Brain pericyte (primary cell): ENCODE measurements at regions not wholly inside any gene's neighbourhood (a gene's known extent, or its start where the extent isn't known, plus 50 kb on each side); places are given as distances from the start of the nearest gene placed in this dataset.

Source experiments
- DNase-seq: peaks from one replicate; pipeline ENCODE4 v3.0.0-alpha.2; 2012; ENCODE audit warnings: low read depth, low spot score

- no peak for DNase-seq
These were observed 68.9 kb downstream of the NCR2 start for GRCh38 chr6:41404182-41404845.

GRCh38 chr6:41405941-41406727 is 70.7 kb downstream of the NCR2 start:
- DNase-seq, result no peak

- DNase-seq, result no peak
These were observed 71.5 kb downstream of the NCR2 start for GRCh38 chr6:41406728-41407489.

- no peak for DNase-seq
These were observed 73.2 kb downstream of the NCR2 start for GRCh38 chr6:41408576-41408975.

GRCh38 chr6:41408982-41409381 is 73.6 kb downstream of the NCR2 start:
- no peak for DNase-seq

- no peak for DNase-seq
These were observed 74.1 kb downstream of the NCR2 start for GRCh38 chr6:41409489-41409888.

GRCh38 chr6:41411961-41412360 is 76.6 kb downstream of the NCR2 start:
- no peak for DNase-seq

- DNase-seq, result no peak
These were observed 77.8 kb downstream of the NCR2 start for GRCh38 chr6:41413250-41413649.

- no peak for DNase-seq
These were observed 81.1 kb downstream of the NCR2 start for GRCh38 chr6:41416501-41416837.

- DNase-seq, result no peak
These were observed 83.3 kb downstream of the NCR2 start for GRCh38 chr6:41418741-41419140.

- no peak for DNase-seq
These were observed 84.0 kb downstream of the NCR2 start for GRCh38 chr6:41419385-41419784.

GRCh38 chr6:41420186-41420585 is 84.8 kb downstream of the NCR2 start:
- DNase-seq, result no peak

GRCh38 chr6:41422161-41422560 is 86.8 kb downstream of the NCR2 start:
- DNase-seq, result no peak

- DNase-seq, result no peak
These were observed 87.6 kb downstream of the NCR2 start for GRCh38 chr6:41423002-41423401.

- DNase-seq, result peak; percentile 44
These were observed 89.1 kb downstream of the NCR2 start for GRCh38 chr6:41424370-41425058.

GRCh38 chr6:41425511-41425910 is 90.1 kb downstream of the NCR2 start:
- DNase-seq, result no peak

- DNase-seq, result no peak
These were observed 91.0 kb downstream of the NCR2 start for GRCh38 chr6:41426438-41426851.

GRCh38 chr6:41426888-41427641 is 91.7 kb downstream of the NCR2 start:
- DNase-seq, result no peak

- DNase-seq, result no peak
These were observed 92.4 kb downstream of the NCR2 start for GRCh38 chr6:41427642-41428335.

GRCh38 chr6:41428336-41428995 is 93.1 kb downstream of the NCR2 start:
- DNase-seq, result no peak
